Osteoblast (primary cell): ENCODE measurements at regions not wholly inside any gene's neighbourhood (a gene's known extent, or its start where the extent isn't known, plus 50 kb on each side); places are given as distances from the start of the nearest gene placed in this dataset.

Source experiments
- DNase-seq: peaks from one replicate; pipeline ENCODE4 v3.0.0; 2011; ENCODE audit warnings: low spot score, mixed read lengths; ENCODE audit not compliant: insufficient read length; ENCODE audit errors: missing footprints
- H2AFZ ChIP-seq: 2 replicates; pipeline ENCODE4 v1.6.0; 2011; ENCODE audit warnings: mild to moderate bottlenecking, low read length
- H3K27ac ChIP-seq: 2 replicates; pipeline ENCODE4 v1.5.1; 2011; ENCODE audit warnings: mild to moderate bottlenecking, low read depth, low read length, moderate library complexity
- H3K27me3 ChIP-seq: 2 replicates; pipeline ENCODE4 v1.6.0; 2012; ENCODE audit warnings: mild to moderate bottlenecking, control low read depth, inconsistent platforms, low read length, moderate library complexity; ENCODE audit not compliant: insufficient read depth
- H3K36me3 ChIP-seq: 2 replicates; pipeline ENCODE4 v1.5.1; 2011; ENCODE audit warnings: mild to moderate bottlenecking, low read length, control low read depth, moderate library complexity; ENCODE audit not compliant: insufficient read depth
- H3K4me1 ChIP-seq: 2 replicates; pipeline ENCODE4 v1.5.1; 2011; ENCODE audit warnings: mild to moderate bottlenecking, low read length, control low read depth, moderate library complexity; ENCODE audit not compliant: insufficient read depth
- H3K4me2 ChIP-seq: 2 replicates; pipeline ENCODE4 v1.6.0; 2011; ENCODE audit warnings: mild to moderate bottlenecking, low read length; ENCODE audit not compliant: insufficient read depth
- H3K4me3 ChIP-seq: fragments of 200-600 bp; sonication (generic); 3 replicates; pipeline ENCODE4 v1.5.1; 2012; ENCODE audit warnings: mild to moderate bottlenecking, low read length, inconsistent platforms; ENCODE audit not compliant: insufficient read depth
- H3K79me2 ChIP-seq: 2 replicates; pipeline ENCODE4 v1.6.0; 2012; ENCODE audit warnings: mild to moderate bottlenecking, low read length, control low read depth, inconsistent platforms; ENCODE audit not compliant: insufficient read depth
- H3K9me3 ChIP-seq: 2 replicates; pipeline ENCODE4 v1.5.1; 2011; ENCODE audit warnings: low read depth, low read length, control low read depth
- H4K20me1 ChIP-seq: 2 replicates; pipeline ENCODE4 v1.6.0; 2012; ENCODE audit warnings: mild to moderate bottlenecking, low read length, control low read depth; ENCODE audit not compliant: insufficient read depth
- CTCF ChIP-seq: IDR thresholded peaks from 2 replicates; pipeline ENCODE4 v1.5.1; 2011; ENCODE audit warnings: mild to moderate bottlenecking, low read depth, low read length, moderate library complexity; ENCODE audit errors: extremely low read depth

GRCh38 chr9:116096046-116096445, 57.5 kb upstream of the PAPPA start:
- H3K36me3 ChIP-seq: no peaks in the 10 kb centered on the region
- no peaks in the 10 kb centered on the region for H3K79me2 ChIP-seq
- no peak overlapping the region for H3K4me3 ChIP-seq
- no peaks in the 10 kb centered on the region for H3K9me3 ChIP-seq
- DNase-seq: no peak
- no peak overlapping the region for H3K4me2 ChIP-seq
- TF ChIP-seq CTCF: no peak
- peaks cover 28% of the 10 kb centered on the region for H3K4me1 ChIP-seq
- H4K20me1 ChIP-seq: no peaks in the 10 kb centered on the region
- H3K27ac ChIP-seq: peak overlapping the region; percentile 31
- no peaks in the 10 kb centered on the region for H3K27me3 ChIP-seq
- no peak overlapping the region for H2AFZ ChIP-seq

- Histone ChIP-seq H3K79me2 (no peaks in the 10 kb centered on the region), H3K9me3 (no peaks in the 10 kb centered on the region), H2AFZ (no peak overlapping the region), H4K20me1 (no peaks in the 10 kb centered on the region), H3K27ac (peak overlapping the region; percentile 31), H3K27me3 (no peaks in the 10 kb centered on the region), H3K4me1 (peaks cover 36% of the 10 kb centered on the region), H3K4me2 (no peak overlapping the region), H3K36me3 (no peaks in the 10 kb centered on the region), H3K4me3 (no peak overlapping the region)
- TF ChIP-seq CTCF: no peak
- no peak for DNase-seq
These were observed 56.7 kb upstream of the PAPPA start for GRCh38 chr9:116096853-116097252.

- Histone ChIP-seq H3K4me1 (peaks cover 41% of the 10 kb centered on the region), H3K27me3 (no peaks in the 10 kb centered on the region), H4K20me1 (no peaks in the 10 kb centered on the region), H3K79me2 (no peaks in the 10 kb centered on the region), H3K4me3 (no peak overlapping the region), H3K27ac (no peak overlapping the region), H3K9me3 (no peaks in the 10 kb centered on the region), H3K4me2 (no peak overlapping the region), H3K36me3 (no peaks in the 10 kb centered on the region), H2AFZ (no peak overlapping the region)
- TF ChIP-seq CTCF: no peak
- no peak for DNase-seq
These were observed 55.1 kb upstream of the PAPPA start for GRCh38 chr9:116098476-116098875.

GRCh38 chr9:116099821-116100220, 53.8 kb upstream of the PAPPA start:
- Histone ChIP-seq H4K20me1 (no peaks in the 10 kb centered on the region), H3K4me2 (no peak overlapping the region), H3K4me3 (no peak overlapping the region), H3K79me2 (no peaks in the 10 kb centered on the region), H3K27me3 (no peaks in the 10 kb centered on the region), H2AFZ (no peak overlapping the region), H3K27ac (peak overlapping the region; percentile 74), H3K36me3 (no peaks in the 10 kb centered on the region), H3K9me3 (no peaks in the 10 kb centered on the region), H3K4me1 (peaks cover 53% of the 10 kb centered on the region)
- DNase-seq: no peak
- TF ChIP-seq CTCF: no peak
